Tibial nerve (tissue), 4 donors: ENCODE measurements at regions not wholly inside any gene's neighbourhood (a gene's known extent, or its start where the extent isn't known, plus 50 kb on each side); places are given as distances from the start of the nearest gene placed in this dataset.

Experiments used
- DNase-seq, 2 donors: peaks; one replicate each; pipeline ENCODE4 v3.0.0-alpha.2; 2019; ENCODE audit warnings: low spot score in 2 of 2
- H3K27ac ChIP-seq, 4 donors: fragments of 200-600 bp; sonication (generic) in 3 of 4; one replicate each; pipeline ENCODE4 v1.5.1; 2017 to 2019; ENCODE audit warnings: mild to moderate bottlenecking in 1 of 4
- H3K27me3 ChIP-seq, 2 donors: fragments of 200-600 bp; sonication (generic) in 1 of 2; one replicate each; pipeline versions ENCODE4 v1.5.1 to v1.6.0; 2017 to 2019
- H3K36me3 ChIP-seq, 3 donors: fragments of 200-600 bp; sonication (generic); one replicate each; pipeline ENCODE4 v1.5.1; 2018 to 2019
- H3K4me1 ChIP-seq, 4 donors: fragments of 200-600 bp; sonication (generic) in 3 of 4; one replicate each; pipeline ENCODE4 v1.5.1; 2017 to 2019
- H3K4me3 ChIP-seq, 4 donors: fragments of 200-600 bp; sonication (generic) in 3 of 4; one replicate each; pipeline ENCODE4 v1.5.1; 2017 to 2019; ENCODE audit warnings: mild to moderate bottlenecking in 1 of 4, moderate library complexity in 1 of 4
- H3K9me3 ChIP-seq, 4 donors: fragments of 200-600 bp; sonication (generic) in 3 of 4; one replicate each; pipeline ENCODE4 v1.5.1; 2017 to 2019
- CTCF ChIP-seq, 5 experiments: fragments of 200-600 bp in 3 of 5; fragments of 450-650 bp in 2 of 5; sonication (generic) in 3 of 5; IDR thresholded peaks; one replicate each; pipeline ENCODE4 v1.5.1; 2016 to 2019; ENCODE audit warnings: antibody characterized with exemption in 5 of 5, mild to moderate bottlenecking in 3 of 5, moderate library complexity in 2 of 5
- EP300 ChIP-seq, 2 donors: sonication (generic); formaldehyde crosslinking; IDR thresholded peaks; one replicate each; pipeline ENCODE4 v1.6.1; 2017; ENCODE audit warnings: antibody characterized with exemption in 2 of 2, mild to moderate bottlenecking in 1 of 2
- POLR2A ChIP-seq, 2 donors: fragments of 450-650 bp; IDR thresholded peaks; one replicate each; pipeline ENCODE4 v1.6.1; 2017; ENCODE audit warnings: antibody characterized with exemption in 2 of 2, mild to moderate bottlenecking in 2 of 2, moderate library complexity in 2 of 2
- WGBS, 2 donors: methylation state at CpG; one replicate each; pipeline ENCODE4 v1.1.5; 2018; 5-methylcytosine and 5-hydroxymethylcytosine counted together

- no peak overlapping the region for H3K27ac ChIP-seq
- WGBS, 2 donors: 83 to 84% methylated on average over 2 of the region's 2 CpGs
- no peaks in the 10 kb centered on the region for H3K36me3 ChIP-seq
- H3K4me1 ChIP-seq: no peaks in the 10 kb centered on the region
- H3K4me3 ChIP-seq: no peak overlapping the region
- DNase-seq: no peak
- H3K27me3 ChIP-seq: no peaks in the 10 kb centered on the region
- H3K9me3 ChIP-seq: no peaks in the 10 kb centered on the region
- TF ChIP-seq CTCF (IDR thresholded peaks at IDR 0.05) (no peak), POLR2A (IDR thresholded peaks at IDR 0.05) (no peak), EP300 (IDR thresholded peaks at IDR 0.05) (no peak)
Observed at GRCh38 chr13:92984151-92984550, 242.5 kb upstream of the GPC6 start.

- H3K27me3 ChIP-seq: no peaks in the 10 kb centered on the region
- no peaks in the 10 kb centered on the region for H3K36me3 ChIP-seq
- TF ChIP-seq POLR2A (IDR thresholded peaks at IDR 0.05) (no peak), EP300 (IDR thresholded peaks at IDR 0.05) (no peak), CTCF (IDR thresholded peaks at IDR 0.05) (no peak)
- no peak overlapping the region for H3K27ac ChIP-seq
- H3K4me3 ChIP-seq: no peak overlapping the region
- H3K4me1 ChIP-seq: no peaks in the 10 kb centered on the region
- 52 to 57% methylated on average over 2 of the region's 2 CpGs for whole genome bisulfite sequencing, 2 donors
- no peaks in the 10 kb centered on the region for H3K9me3 ChIP-seq
- DNase-seq: no peak
Observed at GRCh38 chr13:92989301-92989700, 237.3 kb upstream of the GPC6 start.

- TF ChIP-seq POLR2A (IDR thresholded peaks at IDR 0.05) (no peak), CTCF (IDR thresholded peaks at IDR 0.05) (no peak), EP300 (IDR thresholded peaks at IDR 0.05) (no peak)
- no peak overlapping the region for H3K27ac ChIP-seq
- H3K4me3 ChIP-seq: no peak overlapping the region
- H3K27me3 ChIP-seq: no peaks in the 10 kb centered on the region
- DNase-seq: no peak
- no peaks in the 10 kb centered on the region for H3K9me3 ChIP-seq
- H3K36me3 ChIP-seq: no peaks in the 10 kb centered on the region
- H3K4me1 ChIP-seq: no peaks in the 10 kb centered on the region
Observed at GRCh38 chr13:92991692-92992091, 234.9 kb upstream of the GPC6 start.

GRCh38 chr13:92994056-92994455 lies 232.6 kb upstream of the GPC6 start:
- TF ChIP-seq CTCF (IDR thresholded peaks at IDR 0.05) (no peak), POLR2A (IDR thresholded peaks at IDR 0.05) (no peak), EP300 (IDR thresholded peaks at IDR 0.05) (no peak)
- no peaks in the 10 kb centered on the region for H3K36me3 ChIP-seq
- WGBS, 2 donors: 81 to 84% methylated on average over 3 of the region's 3 CpGs
- no peaks in the 10 kb centered on the region for H3K27me3 ChIP-seq
- no peaks in the 10 kb centered on the region for H3K9me3 ChIP-seq
- H3K4me1 ChIP-seq: no peaks in the 10 kb centered on the region
- no peak overlapping the region for H3K4me3 ChIP-seq
- no peak overlapping the region for H3K27ac ChIP-seq
- no peak for DNase-seq

GRCh38 chr13:93001866-93002461 lies 224.6 kb upstream of the GPC6 start:
- no peaks in the 10 kb centered on the region for H3K4me1 ChIP-seq
- WGBS, 2 donors: 64 to 68% methylated on average over 5 of the region's 5 CpGs
- TF ChIP-seq POLR2A (IDR thresholded peaks at IDR 0.05) (no peak), CTCF (IDR thresholded peaks at IDR 0.05) (no peak), EP300 (IDR thresholded peaks at IDR 0.05) (no peak)
- peaks cover 0 to 10% (median 0%) of the 10 kb centered on the region in 4 donors for H3K9me3 ChIP-seq
- no peak overlapping the region for H3K27ac ChIP-seq
- no peak for DNase-seq
- no peaks in the 10 kb centered on the region for H3K27me3 ChIP-seq
- no peak overlapping the region for H3K4me3 ChIP-seq
- no peaks in the 10 kb centered on the region for H3K36me3 ChIP-seq
